Hematopoietic multipotent progenitor cell (in vitro differentiated cells): ENCODE measurements at regions not wholly inside any gene's neighbourhood (a gene's known extent, or its start where the extent isn't known, plus 50 kb on each side); places are given as distances from the start of the nearest gene placed in this dataset. TPM values are rescaled to one million over a fixed set of nuclear protein-coding genes. Genes with fewer than 3 reads are reported as not detected.

Experiments used
- DNase-seq, 3 donors: peaks; one replicate each; pipeline ENCODE4 v3.0.0-alpha.2; 2011 to 2015; ENCODE audit warnings: low read depth in 2 of 3, low spot score in 2 of 3
- small RNA-seq: library from RNA; depleted of rRNA; stranded (forward); fragments of <200 nt; gene quantifications from one replicate; pipeline ENCODE3, GENCODE V24; 2012

DNA sequence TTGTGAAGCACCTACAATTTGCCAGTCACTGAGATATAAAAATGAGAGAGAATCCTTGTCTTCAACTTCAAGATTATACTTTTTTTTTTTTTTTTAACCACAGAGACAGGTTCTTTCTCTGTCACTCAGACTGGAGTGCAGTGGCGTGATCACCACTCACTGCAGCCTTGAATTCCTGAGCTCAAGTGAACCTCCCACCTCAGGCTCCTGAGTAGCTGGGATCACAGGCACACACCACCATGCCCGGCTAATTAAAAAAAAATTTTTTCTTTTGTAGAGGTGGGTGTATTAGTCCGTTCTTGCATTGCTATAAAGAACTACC, 51.6 kb upstream of the PMEPA1 start:
- DNase-seq, result no peak

DNA sequence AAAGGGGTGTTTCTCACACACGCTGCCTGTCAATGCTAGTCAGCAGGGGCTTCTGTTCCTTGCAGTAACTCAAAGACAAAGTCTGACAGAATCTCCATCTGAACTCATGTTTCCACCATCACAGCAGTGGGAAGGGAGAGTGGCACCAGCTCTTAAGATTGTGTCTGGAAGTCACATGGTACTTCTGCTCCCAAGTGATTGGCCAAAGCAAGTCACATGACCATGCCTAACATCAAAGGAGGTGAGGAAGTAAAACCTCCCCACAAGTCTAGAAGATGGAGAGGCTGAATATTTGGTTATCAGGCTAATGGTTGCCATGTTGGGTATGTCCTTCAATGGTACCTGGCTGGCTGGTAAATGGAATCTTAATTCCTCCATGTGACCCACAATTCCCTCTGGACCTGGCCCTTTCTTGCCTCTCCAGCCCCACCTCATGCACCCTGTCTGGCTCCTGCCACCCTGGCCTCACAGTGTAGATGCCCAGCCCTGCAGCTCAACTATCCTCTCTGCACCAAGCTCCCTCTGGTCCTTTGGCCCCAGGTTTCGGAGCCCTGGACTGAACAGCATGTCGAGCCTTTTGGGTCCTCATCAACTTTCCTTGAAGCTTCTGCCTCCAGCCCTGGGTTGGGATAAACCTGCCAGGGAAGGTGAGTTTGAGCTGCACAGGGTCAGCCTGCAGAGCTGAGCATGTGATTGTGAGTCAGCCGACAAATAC, 51.0 kb upstream of the PMEPA1 start:
- no peak for DNase-seq

DNA sequence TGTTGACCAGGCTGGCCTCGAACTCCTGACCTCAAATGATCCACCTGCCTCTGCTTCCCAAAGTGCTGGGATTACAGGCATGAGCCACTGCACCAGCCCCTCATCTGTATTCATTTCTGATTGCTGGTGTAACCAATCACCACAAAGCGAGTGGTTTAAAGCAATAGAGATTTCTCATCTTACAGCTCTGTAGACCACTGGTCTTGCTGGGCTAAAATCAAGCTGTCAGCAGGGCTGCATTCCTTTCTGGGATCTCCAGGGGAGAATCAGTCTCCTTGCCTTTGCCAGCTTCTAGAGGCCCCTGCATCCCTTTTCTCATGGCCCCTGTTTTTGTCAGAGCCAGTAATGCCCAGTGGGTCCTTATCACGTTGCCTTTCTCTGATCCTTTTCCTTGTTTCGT, 49.9 kb upstream of the PMEPA1 start:
- DNase-seq, result no peak

Small RNA genes in the stretch of these regions (small RNA-seq; reads per million reads assigned to genes)
- not detected for gene MIR4532
